GM19397 (cell line): ENCODE measurements at regions not wholly inside any gene's neighbourhood (a gene's known extent, or its start where the extent isn't known, plus 50 kb on each side); places are given as distances from the start of the nearest gene placed in this dataset.
"Not testable (repeated sequence)": the region's sequence is repeated elsewhere in the genome, so short reads cannot be mapped to it uniquely, and the experiment has no call there.

Source experiments
- ATAC-seq: cut with Tn5 transposase; IDR thresholded peaks from one replicate; pipeline ENCODE4 v1.9.1; 2021; ENCODE audit warnings: mild to moderate bottlenecking, moderate library complexity; ENCODE audit not compliant: unreplicated experiment

DNA sequence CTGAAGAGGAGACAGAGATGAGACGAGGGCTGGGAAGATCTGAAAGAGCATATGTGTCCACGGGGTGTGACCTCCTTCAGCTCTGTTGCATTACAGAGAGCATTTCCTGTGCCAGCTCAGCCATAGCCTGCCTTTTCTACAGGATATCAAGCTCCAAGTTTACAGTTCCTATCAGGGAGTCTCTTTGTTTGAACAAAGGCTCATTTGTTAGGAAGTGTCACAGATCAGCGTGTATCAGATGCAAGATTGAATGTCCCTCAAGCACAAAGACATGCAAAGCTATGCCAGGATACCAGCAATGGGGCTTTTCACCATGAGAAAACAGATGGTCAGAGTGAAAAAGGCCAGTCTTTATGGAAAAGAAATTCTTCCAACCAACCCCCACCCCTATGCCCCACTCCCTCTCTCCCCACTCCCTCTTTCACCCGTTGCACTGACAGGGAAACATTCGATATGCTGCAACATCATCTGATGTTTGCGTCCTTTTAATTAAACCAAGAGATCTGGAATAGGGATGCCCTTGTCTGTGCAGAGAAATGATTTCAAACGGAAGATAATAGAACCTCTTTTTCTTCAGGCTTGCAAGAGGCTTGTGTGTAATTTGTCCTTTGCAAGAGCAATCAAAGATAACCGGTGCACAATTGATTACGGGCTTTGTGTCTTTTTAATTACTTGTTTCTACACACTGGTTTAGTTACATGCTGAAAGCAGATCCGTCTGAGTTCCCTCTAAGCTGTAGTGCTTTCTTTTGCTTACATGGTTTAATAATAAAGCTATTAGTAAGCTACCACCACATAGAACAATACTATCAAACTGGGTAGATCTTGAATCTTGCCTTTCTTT is 263.1 kb upstream of the RGMB start:
- no peak for ATAC-seq

DNA sequence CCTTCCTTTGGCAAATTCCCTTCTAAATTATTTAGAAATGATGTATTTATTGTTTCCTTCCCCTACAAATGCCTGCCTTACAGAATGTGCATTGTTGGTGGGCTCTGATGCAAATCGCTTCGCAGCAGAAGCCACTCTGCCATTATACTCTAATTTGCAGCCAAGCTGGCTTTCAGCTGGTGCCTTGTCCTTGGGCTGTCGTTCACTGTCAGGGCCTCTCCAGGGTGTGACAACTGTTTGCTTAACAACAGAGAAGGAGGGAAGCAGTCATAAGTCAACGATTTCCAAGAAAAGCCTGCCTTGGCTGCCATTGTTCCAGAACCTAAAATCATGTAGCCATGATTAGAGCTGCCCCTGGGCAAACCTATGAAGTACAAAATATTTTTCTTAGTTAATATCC is 260.1 kb upstream of the RGMB start:
- no peak for ATAC-seq

- ATAC-seq, result no peak
Measured at GRCh38 chr5:98514215-98514614, 259.2 kb upstream of the RGMB start.

DNA sequence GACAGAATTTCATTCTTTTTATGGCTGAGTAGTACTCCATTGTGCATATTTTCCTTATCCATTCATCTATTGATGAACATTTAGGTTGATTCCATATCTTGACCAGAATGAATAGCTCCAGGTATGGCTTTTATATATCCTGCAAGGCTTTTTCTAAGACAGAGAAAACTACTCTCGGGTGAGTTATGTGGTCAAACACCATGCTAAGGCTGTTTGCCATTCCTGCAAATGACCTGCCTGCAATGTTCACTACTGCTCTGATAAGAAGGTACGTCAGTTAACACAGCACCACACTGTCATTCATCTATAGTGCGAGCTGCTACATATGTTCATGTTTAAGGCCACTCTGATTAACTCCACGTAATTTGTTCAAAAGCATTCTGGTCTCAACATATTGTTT is 256.8 kb upstream of the RGMB start:
- no peak for ATAC-seq

- no peak for ATAC-seq
Measured at GRCh38 chr5:98517560-98518366, 255.7 kb upstream of the RGMB start.

GRCh38 chr5:98518754-98519153 is 254.7 kb upstream of the RGMB start:
- no peak for ATAC-seq

DNA sequence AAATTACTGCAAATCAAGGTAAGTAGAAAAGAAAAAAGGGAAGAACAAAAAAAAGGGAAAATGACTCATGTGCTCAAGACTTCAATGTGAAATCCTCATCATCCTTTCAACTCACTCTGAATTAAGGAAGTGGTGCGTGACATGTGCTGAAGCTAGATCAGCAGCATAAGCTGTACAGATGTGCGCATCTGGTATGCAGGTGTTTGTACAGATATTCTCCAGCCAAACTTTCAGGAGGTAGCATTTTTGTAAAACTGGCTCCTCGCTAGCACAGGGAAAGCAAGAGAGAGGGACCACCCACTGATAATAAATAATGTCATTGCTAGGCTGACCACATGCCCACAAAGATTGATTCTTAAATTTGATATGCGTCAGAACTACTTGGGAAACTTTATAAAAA is 253.9 kb upstream of the RGMB start:
- no peak for ATAC-seq

DNA sequence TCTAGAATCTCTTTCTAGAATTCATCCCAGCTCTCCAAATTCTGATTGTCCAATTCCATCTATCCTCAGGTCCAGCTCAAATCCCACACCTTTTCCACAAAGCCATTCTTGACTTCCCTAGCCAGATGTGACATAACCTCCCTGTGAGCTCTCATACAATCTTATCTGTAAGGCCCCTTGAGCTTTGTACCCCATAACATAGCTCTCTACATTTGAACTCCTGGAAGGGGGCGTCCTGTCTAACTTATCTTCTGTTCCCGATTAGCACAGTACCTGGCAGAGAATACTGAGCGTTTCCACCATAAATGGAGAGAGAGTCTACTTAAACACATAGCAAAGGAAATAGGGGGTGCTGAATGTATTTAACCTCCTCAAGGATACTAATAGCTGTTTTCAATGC is 251.6 kb upstream of the RGMB start:
- ATAC-seq, result no peak

DNA sequence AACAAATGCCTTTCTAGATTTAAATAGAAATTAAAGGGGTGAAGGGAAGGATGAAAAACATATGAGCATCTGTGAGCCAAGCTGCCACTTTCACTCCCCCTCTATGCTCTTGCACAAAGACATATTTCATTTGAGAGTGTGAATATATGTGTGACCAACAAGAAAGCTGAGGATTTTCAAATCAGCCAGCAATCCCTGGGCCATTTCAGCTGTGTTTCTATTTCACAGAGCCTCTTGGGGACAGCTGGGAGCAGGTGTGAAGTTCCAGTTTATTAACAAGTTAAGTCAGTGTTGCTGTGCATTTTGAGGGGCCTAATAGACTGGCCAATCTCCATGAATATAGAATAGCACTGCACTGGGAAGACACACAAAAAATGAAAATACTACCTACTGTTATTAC is 248.7 kb upstream of the RGMB start:
- no peak for ATAC-seq

- no peak for ATAC-seq
Measured at GRCh38 chr5:98527846-98528245, 245.6 kb upstream of the RGMB start.

DNA sequence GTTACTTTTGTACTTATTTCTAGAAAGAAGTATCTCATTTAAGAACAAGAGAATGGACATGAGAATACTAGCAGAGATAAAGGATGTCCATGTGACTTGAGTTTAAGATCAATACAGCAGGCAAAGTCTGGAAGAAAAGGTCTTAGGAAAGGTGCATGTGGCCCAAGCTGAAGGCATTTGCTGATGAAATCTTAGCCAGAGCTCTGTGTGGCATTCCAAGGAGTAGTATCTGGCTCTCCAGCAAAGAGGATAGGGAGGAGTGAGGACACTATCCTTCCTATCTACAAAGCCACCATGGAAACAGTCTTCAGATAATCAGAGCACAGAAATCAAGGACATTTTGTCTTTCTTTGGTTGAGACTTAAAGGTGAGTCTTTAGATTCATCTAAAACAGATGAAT is 244.1 kb upstream of the RGMB start:
- no peak for ATAC-seq

DNA sequence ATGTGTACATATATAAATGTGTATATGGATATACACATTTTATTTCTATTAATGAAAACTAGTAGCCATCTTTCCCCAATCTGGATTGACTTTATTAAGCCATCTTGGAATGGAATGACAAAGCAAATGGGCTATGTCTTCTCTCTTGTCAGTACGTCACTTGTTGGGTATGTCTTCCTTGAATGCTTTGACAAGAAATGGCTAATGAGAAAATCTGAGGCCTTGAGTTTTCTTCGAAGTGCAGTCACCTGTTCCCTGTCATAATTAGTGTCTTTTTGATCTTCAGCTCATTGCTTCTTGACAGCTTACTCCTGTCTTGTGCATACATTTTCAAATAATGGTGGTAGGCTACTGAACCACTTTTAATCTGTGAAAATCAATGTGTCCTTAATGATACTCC is 243.2 kb upstream of the RGMB start:
- no peak for ATAC-seq

GRCh38 chr5:98535901-98536300 is 237.6 kb upstream of the RGMB start:
- ATAC-seq, result no peak

GRCh38 chr5:98540056-98540455 is 233.4 kb upstream of the RGMB start:
- no peak for ATAC-seq

DNA sequence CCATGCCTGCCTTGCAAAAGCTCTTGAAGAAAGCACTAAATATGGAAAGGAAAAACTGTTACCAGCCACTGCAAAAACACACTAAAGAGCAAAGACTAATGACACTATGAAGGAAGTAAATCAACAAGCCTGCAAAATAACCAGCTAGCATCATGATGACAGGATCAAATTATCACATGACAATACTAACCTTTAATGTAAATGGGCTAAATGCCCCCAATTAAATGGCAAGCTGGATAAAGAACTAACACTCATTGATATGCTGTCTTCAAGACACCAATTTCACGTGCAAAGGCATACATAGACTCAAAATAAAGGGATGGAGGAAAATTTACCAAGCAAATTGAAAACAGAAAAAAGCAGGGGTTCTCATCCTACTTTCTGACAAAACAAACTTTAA is 231.8 kb upstream of the RGMB start:
- no peak for ATAC-seq

DNA sequence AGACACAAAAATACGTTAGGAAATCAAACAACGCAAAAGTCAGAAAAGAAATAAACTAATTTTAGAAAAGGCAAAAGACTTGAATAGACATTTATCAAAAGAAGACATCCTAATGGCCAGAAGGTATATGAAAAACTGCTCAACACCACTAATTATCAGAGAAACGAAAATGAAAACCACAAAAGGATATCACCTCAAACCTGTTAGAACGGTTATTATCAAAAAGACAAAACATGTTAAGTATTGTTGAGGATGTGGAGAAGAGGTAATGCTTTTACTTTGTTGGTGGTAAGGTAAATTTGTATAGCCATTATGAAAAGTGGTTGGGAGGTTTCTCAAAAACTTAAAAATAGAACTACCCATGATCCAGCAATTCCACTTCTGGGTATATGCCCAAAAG is 230.0 kb upstream of the RGMB start:
- ATAC-seq, result no peak

GRCh38 chr5:98546924-98547323 is 226.5 kb upstream of the RGMB start:
- ATAC-seq, result not testable (repeated sequence)

- ATAC-seq, result no peak
Measured at GRCh38 chr5:98556712-98557111, 216.8 kb upstream of the RGMB start.

DNA sequence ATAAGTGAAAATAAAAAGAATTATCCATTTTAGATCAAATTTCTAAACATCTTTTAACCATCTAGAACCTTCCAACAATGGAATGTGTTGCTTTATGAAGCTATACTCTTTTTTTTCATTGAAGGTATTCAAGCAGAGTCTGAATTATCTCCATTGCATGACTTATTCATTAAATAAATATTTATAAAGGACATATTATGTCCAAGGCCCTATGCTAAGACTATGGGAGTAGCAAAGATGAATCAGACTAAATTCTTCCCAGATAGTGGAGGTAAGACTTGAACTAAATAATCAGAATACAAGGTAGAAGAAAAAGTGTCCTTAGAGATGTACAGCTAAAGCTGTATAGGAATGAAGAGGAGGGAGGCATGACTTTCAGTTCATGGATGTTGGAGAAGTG is 215.5 kb upstream of the RGMB start:
- ATAC-seq, result no peak

DNA sequence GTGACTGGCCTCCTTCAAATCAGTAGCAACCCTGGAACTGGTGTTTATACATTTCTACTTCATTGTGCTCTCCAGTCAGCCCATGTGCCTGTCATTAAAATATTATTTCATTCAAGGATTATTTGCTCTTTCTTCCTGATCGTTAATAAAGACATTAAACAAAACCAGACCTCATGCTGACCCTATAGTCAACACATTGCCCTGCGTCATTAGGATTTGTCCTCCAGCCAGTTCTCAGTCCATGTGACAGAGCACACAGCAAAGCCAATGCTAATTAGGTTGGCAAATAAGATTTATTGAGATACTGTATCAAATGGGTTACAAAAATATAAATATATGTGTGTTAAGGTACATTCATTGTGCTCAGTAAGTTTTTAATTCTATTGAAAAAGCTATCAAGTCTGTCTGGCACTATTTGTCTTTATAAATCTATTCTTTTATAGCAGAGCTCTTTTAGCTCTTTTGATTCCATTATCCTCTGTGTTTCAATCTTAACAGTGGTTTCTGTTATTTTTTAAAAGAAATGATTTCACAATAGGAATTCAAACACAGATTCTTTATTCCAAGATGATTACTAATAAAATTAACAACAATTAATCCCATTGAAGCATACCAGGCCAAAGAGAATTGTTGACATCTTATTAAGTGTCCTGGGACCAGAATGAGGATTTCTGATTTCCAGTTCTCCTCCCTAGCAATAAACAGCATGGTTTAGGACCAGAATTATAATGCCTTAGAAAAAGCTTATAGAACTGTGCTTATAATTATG is 209.4 kb upstream of the RGMB start:
- no peak for ATAC-seq

DNA sequence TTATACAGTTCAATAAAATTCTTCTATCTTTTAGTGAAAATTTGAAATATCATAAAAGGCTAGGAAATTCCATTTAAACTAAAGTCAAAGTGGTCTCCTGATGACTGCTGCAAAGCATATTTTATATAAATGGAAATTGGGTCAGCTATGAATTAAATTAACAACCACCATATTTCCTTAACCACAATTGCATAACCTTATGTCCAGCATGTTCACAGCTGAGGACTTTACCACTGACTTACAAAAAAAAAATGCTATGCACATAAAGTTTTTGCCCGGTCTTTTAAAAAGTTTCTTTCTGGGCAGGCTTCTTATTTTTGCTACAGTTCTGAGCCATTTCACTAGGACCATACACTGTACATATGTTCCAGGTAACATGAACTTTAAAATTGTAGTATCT is 208.6 kb upstream of the RGMB start:
- ATAC-seq, result no peak

DNA sequence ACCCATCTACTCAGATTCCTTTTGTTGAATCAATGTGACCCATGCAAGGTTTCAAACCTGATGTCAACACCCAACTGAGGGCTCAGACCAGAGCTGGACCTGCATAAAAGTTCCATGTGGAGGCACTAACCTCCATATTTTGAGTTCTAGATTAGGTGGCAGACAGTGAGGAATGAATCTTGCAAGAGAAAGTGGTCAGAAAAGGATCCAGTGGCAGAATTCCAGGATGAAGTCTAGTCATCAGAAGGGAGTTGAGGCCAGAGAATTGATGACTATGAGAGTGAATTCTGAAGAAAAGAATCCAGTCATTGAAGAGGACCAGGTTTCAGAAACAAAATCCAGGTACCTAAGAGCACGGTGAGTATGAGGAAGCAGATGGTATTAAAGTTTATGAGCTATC is 205.1 kb upstream of the RGMB start:
- ATAC-seq, result no peak
